MM.1S (cell line): ENCODE measurements at regions not wholly inside any gene's neighbourhood (a gene's known extent, or its start where the extent isn't known, plus 50 kb on each side); places are given as distances from the start of the nearest gene placed in this dataset.

Experiments
- DNase-seq: peaks from one replicate; pipeline ENCODE4 v3.0.0-alpha.2; 2015
- H2AFZ ChIP-seq: fragments of 300-600 bp; sonication (generic); 2 replicates; pipeline ENCODE4 v1.6.0; 2016; ENCODE audit warnings: antibody characterized with exemption, low read length
- H3F3A ChIP-seq: fragments of 300-600 bp; sonication (generic); 2 replicates; pipeline ENCODE4 v1.6.1; 2016; ENCODE audit warnings: mild to moderate bottlenecking, antibody characterized with exemption, low read length, moderate library complexity, mixed read lengths; ENCODE audit not compliant: insufficient read depth
- H3K27ac ChIP-seq: fragments of 300-600 bp; sonication (generic); 2 replicates; pipeline ENCODE4 v1.5.1; 2016; ENCODE audit warnings: mild to moderate bottlenecking, low read length
- H3K27me3 ChIP-seq: fragments of 300-600 bp; sonication (generic); replicated peaks from 2 replicates; pipeline ENCODE4 v1.6.0; 2016; ENCODE audit warnings: low read length; ENCODE audit not compliant: insufficient read depth
- H3K36me3 ChIP-seq: fragments of 300-600 bp; sonication (generic); replicated peaks from 2 replicates; pipeline ENCODE4 v1.6.1; 2016; ENCODE audit warnings: mild to moderate bottlenecking, low read length, mixed read lengths; ENCODE audit not compliant: insufficient read depth
- H3K4me1 ChIP-seq: fragments of 300-600 bp; sonication (generic); 2 replicates; pipeline ENCODE4 v1.6.1; 2016; ENCODE audit warnings: low read length, mixed read lengths
- H3K4me2 ChIP-seq: fragments of 300-600 bp; sonication (generic); 2 replicates; pipeline ENCODE4 v1.6.0; 2016; ENCODE audit warnings: low read depth, low read length
- H3K4me3 ChIP-seq: fragments of 300-600 bp; sonication (generic); 2 replicates; pipeline ENCODE4 v1.5.1; 2016; ENCODE audit warnings: low read length, mixed read lengths
- H3K79me2 ChIP-seq: fragments of 300-600 bp; sonication (generic); 2 replicates; pipeline ENCODE4 v1.6.1; 2016; ENCODE audit warnings: mixed run types, low read length, mixed read lengths
- H3K9ac ChIP-seq: fragments of 300-600 bp; sonication (generic); 2 replicates; pipeline ENCODE4 v1.6.1; 2016; ENCODE audit warnings: low read length, mixed read lengths
- H3K9me2 ChIP-seq: fragments of 300-600 bp; sonication (generic); replicated peaks from 2 replicates; pipeline ENCODE4 v1.6.1; 2016; ENCODE audit warnings: mild to moderate bottlenecking, low read length, mixed read lengths; ENCODE audit not compliant: insufficient read depth
- H3K9me3 ChIP-seq: fragments of 300-600 bp; sonication (generic); replicated peaks from 2 replicates; pipeline ENCODE4 v1.6.1; 2016; ENCODE audit warnings: mild to moderate bottlenecking, low read length, mixed read lengths; ENCODE audit not compliant: insufficient read depth
- H4K20me1 ChIP-seq: fragments of 300-600 bp; sonication (generic); 2 replicates; pipeline ENCODE4 v1.6.1; 2016; ENCODE audit warnings: mild to moderate bottlenecking, low read length, moderate library complexity, mixed read lengths; ENCODE audit not compliant: insufficient read depth
- EZH2 ChIP-seq: fragments of 300-600 bp; sonication (generic); optimal IDR thresholded peaks from 2 replicates; pipeline ENCODE3; 2017; ENCODE audit warnings: low read depth, mild to moderate bottlenecking, antibody characterized with exemption, low read length, mixed read lengths
- EZH2phosphoT487 ChIP-seq: fragments of 300-600 bp; sonication (generic); IDR thresholded peaks from 2 replicates; pipeline ENCODE4 v1.6.1; 2018; ENCODE audit warnings: antibody characterized with exemption, low read length
- TF ChIP-seq, protein P1 (sequence below): fragments of 300-600 bp; sonication (generic); IDR thresholded peaks from 2 replicates; pipeline ENCODE4 v1.5.1; 2016; ENCODE audit warnings: antibody characterized with exemption, low read length, mixed read lengths

DNA sequence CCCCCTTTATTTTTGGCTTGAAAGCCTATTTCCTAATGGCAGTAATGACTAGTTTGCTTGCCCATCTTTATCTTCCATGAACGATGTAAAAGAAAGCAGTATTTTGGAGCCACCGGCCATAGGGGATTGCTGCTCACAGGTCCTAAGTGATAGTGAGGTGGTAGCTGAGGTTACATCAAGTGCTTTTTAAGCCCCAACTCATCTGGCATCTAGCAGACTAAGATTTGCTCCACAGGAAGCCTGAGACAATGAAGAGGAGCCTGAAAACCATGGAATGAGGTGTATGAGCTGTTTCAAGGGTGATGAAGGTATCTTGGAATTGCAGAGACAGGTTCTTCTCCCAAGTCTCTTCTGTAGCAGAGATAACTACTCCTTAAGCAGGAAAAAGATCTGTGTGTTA, 496.3 kb downstream of the XPNPEP1 start:
- DNase-seq: no peak
- Histone ChIP-seq H3K4me3 (no peak overlapping the region), H2AFZ (no peak overlapping the region), H3K27me3 (no peaks in the 10 kb centered on the region), H3K79me2 (no peaks in the 10 kb centered on the region), H4K20me1 (no peaks in the 10 kb centered on the region), H3K9me2 (no peaks in the 10 kb centered on the region), H3K9ac (no peak overlapping the region), H3K9me3 (no peaks in the 10 kb centered on the region), H3K27ac (no peak overlapping the region), H3K4me2 (no peak overlapping the region), H3K36me3 (no peaks in the 10 kb centered on the region), H3F3A (no peaks in the 10 kb centered on the region), H3K4me1 (no peaks in the 10 kb centered on the region)
- TF ChIP-seq, protein P1, sequence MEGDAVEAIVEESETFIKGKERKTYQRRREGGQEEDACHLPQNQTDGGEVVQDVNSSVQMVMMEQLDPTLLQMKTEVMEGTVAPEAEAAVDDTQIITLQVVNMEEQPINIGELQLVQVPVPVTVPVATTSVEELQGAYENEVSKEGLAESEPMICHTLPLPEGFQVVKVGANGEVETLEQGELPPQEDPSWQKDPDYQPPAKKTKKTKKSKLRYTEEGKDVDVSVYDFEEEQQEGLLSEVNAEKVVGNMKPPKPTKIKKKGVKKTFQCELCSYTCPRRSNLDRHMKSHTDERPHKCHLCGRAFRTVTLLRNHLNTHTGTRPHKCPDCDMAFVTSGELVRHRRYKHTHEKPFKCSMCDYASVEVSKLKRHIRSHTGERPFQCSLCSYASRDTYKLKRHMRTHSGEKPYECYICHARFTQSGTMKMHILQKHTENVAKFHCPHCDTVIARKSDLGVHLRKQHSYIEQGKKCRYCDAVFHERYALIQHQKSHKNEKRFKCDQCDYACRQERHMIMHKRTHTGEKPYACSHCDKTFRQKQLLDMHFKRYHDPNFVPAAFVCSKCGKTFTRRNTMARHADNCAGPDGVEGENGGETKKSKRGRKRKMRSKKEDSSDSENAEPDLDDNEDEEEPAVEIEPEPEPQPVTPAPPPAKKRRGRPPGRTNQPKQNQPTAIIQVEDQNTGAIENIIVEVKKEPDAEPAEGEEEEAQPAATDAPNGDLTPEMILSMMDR: no peak
- no peak for TF ChIP-seq EZH2phosphoT487
- no peak for TF ChIP-seq EZH2

DNA sequence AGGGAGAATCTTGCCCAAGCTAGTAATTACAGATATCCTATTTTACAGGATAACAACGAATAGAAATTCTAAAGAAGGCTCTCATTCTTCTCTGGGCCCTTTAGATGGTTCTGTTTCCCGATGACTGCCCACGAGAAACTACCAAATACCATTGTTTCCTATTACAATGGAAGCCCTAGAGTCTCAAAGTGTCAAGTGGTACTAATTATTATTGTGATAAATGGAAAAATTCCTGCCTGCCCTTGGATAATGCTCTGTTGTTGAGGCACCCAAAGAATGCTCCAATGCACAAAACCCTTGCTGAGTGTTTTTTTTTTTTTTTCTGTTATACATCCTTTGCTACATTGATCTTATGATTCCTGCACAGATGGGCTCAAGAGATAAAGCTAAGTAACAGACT, 504.5 kb downstream of the XPNPEP1 start:
- no peaks in the 10 kb centered on the region for H3K9me2 ChIP-seq
- TF ChIP-seq, protein P1: no peak
- TF ChIP-seq EZH2: no peak
- TF ChIP-seq EZH2phosphoT487: no peak
- DNase-seq: no peak
- no peak overlapping the region for H2AFZ ChIP-seq
- H3K27me3 ChIP-seq: no peaks in the 10 kb centered on the region
- H3F3A ChIP-seq: no peaks in the 10 kb centered on the region
- H3K9me3 ChIP-seq: no peaks in the 10 kb centered on the region
- H3K79me2 ChIP-seq: no peaks in the 10 kb centered on the region
- no peaks in the 10 kb centered on the region for H3K4me1 ChIP-seq
- H4K20me1 ChIP-seq: no peaks in the 10 kb centered on the region
- no peak overlapping the region for H3K4me3 ChIP-seq
- H3K9ac ChIP-seq: no peak overlapping the region
- H3K27ac ChIP-seq: no peak overlapping the region
- H3K36me3 ChIP-seq: no peaks in the 10 kb centered on the region
- no peak overlapping the region for H3K4me2 ChIP-seq

DNA sequence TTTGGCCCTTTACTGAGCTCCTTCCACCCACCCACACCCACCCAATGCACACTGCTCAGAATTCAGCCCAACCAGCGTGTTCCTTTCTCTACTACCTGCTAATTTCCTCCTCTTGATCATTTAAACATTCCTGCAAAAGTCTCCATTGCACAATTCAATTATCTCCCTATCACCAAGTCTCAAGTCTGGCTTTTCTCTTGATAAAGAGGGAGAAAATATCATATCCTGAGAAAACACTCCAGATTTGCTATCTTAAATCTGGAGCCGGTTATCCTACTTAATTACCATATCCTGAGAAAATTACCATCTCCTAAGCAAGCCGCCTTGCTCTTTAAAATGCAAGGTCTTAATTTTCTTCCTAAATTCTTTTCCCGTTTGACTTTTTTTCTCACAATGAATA, 505.5 kb downstream of the XPNPEP1 start:
- H3K9me2 ChIP-seq: no peaks in the 10 kb centered on the region
- no peaks in the 10 kb centered on the region for H3K4me1 ChIP-seq
- no peak overlapping the region for H3K9ac ChIP-seq
- no peaks in the 10 kb centered on the region for H3K79me2 ChIP-seq
- DNase-seq: no peak
- TF ChIP-seq EZH2phosphoT487 (no peak), EZH2 (no peak)
- TF ChIP-seq, protein P1: no peak
- no peaks in the 10 kb centered on the region for H3K27me3 ChIP-seq
- H3F3A ChIP-seq: no peaks in the 10 kb centered on the region
- H2AFZ ChIP-seq: no peak overlapping the region
- H4K20me1 ChIP-seq: no peaks in the 10 kb centered on the region
- H3K4me2 ChIP-seq: no peak overlapping the region
- H3K36me3 ChIP-seq: no peaks in the 10 kb centered on the region
- no peak overlapping the region for H3K27ac ChIP-seq
- no peak overlapping the region for H3K4me3 ChIP-seq
- H3K9me3 ChIP-seq: no peaks in the 10 kb centered on the region

DNA sequence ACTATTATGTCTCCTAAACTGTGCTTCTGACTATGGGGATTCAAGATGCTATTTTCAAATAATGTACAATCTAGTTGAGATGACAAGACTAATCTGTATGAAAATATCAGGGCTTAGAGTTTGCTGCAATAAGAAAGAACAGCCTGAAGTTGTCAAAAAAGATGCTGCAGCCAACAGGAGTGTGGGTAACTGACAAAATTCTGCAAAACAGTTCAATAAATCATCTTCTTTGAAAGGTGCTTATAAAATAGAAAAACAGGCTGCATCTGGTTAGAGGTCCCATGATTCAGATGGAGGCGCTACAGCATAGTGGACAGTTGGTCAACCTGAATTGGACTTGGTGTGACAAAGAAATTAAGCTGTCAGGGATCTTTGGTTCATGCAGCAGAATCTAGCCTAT, 511.0 kb downstream of the XPNPEP1 start:
- Histone ChIP-seq H3F3A (no peaks in the 10 kb centered on the region), H3K27ac (no peak overlapping the region), H3K4me1 (no peaks in the 10 kb centered on the region), H3K36me3 (no peaks in the 10 kb centered on the region), H3K27me3 (no peaks in the 10 kb centered on the region), H3K4me2 (no peak overlapping the region), H4K20me1 (no peaks in the 10 kb centered on the region), H3K79me2 (no peaks in the 10 kb centered on the region), H2AFZ (no peak overlapping the region), H3K4me3 (no peak overlapping the region), H3K9me2 (no peaks in the 10 kb centered on the region), H3K9ac (no peak overlapping the region), H3K9me3 (no peaks in the 10 kb centered on the region)
- TF ChIP-seq, protein P1: no peak
- no peak for TF ChIP-seq EZH2
- TF ChIP-seq EZH2phosphoT487: no peak
- no peak for DNase-seq
